ENCODE measurements at regions not wholly inside any gene's neighbourhood (a gene's known extent, or its start where the extent isn't known, plus 50 kb on each side); places are given as distances from the start of the nearest gene placed in this dataset.

DNA sequence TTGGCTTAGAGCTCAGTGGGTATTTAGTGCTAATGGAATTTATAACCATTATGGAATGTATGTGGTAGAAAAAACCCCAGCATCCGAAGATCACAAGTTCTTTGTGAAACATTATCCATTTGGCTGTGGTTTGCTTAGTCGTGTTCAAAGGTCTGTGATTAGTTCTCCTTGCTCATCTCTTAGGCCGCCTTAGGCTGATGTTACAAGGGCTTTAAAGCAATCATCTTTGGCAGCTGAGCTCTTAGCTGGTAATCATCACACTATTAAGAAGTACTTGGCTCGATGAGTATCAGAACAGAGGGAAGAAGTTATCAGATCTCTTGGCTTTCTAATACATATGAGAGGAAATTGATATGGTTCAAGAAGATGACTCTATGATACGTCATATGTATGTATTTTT lies 124.1 kb upstream of the E2F7 start:
- ChIA-PET POLR2A (interaction anchor here (0.7 kb wide), 1 partner anchor 304 kb away, joined by 3 read pairs; no protein-coding TSS in a partner anchor), CTCF (interaction anchor here (0.6 kb wide), 1 partner anchor 985 kb away, joined by 3 read pairs; no protein-coding TSS in a partner anchor)
- Mint-ChIP-seq H3K9me3 (ENCODE audit: unreplicated experiment) (peaks cover 7% of the 10 kb centered on the region), H3K4me1 (ENCODE audit: insufficient read depth, unreplicated experiment) (peaks cover 20% of the 10 kb centered on the region), H3K27ac (ENCODE audit: low read depth, unreplicated experiment) (peak overlapping the region; percentile 18), H3K4me3 (ENCODE audit: unreplicated experiment) (no peak overlapping the region), H3K27me3 (ENCODE audit: insufficient read depth, unreplicated experiment) (no peaks in the 10 kb centered on the region), H3K36me3 (ENCODE audit: insufficient read depth, unreplicated experiment) (no peaks in the 10 kb centered on the region)
- intact Hi-C loops (cut with micrococcal nuclease): no loop called here
- no TSS peak for BruUV-seq (replicated peaks)
- DNase-seq (ENCODE audit: unreplicated experiment): peak; percentile 8
- TF ChIP-seq, protein P1, sequence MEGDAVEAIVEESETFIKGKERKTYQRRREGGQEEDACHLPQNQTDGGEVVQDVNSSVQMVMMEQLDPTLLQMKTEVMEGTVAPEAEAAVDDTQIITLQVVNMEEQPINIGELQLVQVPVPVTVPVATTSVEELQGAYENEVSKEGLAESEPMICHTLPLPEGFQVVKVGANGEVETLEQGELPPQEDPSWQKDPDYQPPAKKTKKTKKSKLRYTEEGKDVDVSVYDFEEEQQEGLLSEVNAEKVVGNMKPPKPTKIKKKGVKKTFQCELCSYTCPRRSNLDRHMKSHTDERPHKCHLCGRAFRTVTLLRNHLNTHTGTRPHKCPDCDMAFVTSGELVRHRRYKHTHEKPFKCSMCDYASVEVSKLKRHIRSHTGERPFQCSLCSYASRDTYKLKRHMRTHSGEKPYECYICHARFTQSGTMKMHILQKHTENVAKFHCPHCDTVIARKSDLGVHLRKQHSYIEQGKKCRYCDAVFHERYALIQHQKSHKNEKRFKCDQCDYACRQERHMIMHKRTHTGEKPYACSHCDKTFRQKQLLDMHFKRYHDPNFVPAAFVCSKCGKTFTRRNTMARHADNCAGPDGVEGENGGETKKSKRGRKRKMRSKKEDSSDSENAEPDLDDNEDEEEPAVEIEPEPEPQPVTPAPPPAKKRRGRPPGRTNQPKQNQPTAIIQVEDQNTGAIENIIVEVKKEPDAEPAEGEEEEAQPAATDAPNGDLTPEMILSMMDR (IDR thresholded peaks at IDR 0.05; ENCODE audit: unreplicated experiment): no peak

DNA sequence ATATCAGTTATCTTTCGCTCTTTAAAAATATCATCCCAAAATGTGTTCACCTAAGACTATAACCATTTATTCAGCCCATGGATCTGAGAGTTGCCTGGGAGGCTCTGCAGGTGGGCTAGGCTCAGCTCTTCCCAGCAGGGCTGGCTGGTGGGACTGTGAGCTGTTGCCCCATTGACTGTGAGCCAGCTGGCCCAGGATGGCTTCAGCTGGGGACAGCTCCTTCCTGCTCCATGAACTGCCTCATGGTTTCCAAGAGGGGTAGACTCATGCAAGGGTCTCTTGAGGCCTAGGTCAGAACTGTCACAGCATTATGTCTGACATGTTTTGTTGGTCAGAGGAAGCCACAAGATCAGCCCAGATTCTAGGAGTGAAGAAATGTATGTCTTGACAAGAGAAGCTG lies 114.1 kb upstream of the E2F7 start:
- DNase-seq (ENCODE audit: unreplicated experiment): no peak
- no TSS peak for BruUV-seq (replicated peaks)
- H3K27me3 Mint-ChIP-seq (ENCODE audit: insufficient read depth, unreplicated experiment): no peaks in the 10 kb centered on the region
- H3K4me3 Mint-ChIP-seq (ENCODE audit: unreplicated experiment): no peak overlapping the region
- TF ChIP-seq, protein P1 (IDR thresholded peaks at IDR 0.05; ENCODE audit: unreplicated experiment): no peak
- H3K4me1 Mint-ChIP-seq (ENCODE audit: insufficient read depth, unreplicated experiment): no peaks in the 10 kb centered on the region
- ChIA-PET CTCF (no interaction called here), POLR2A (interaction anchor here (0.6 kb wide), 1 partner anchor 40 kb away, joined by 3 read pairs; no protein-coding TSS in a partner anchor)
- intact Hi-C loops (cut with micrococcal nuclease): no loop called here
- H3K9me3 Mint-ChIP-seq (ENCODE audit: unreplicated experiment): no peaks in the 10 kb centered on the region
- H3K36me3 Mint-ChIP-seq (ENCODE audit: insufficient read depth, unreplicated experiment): no peaks in the 10 kb centered on the region
- H3K27ac Mint-ChIP-seq (ENCODE audit: low read depth, unreplicated experiment): no peak overlapping the region

DNA sequence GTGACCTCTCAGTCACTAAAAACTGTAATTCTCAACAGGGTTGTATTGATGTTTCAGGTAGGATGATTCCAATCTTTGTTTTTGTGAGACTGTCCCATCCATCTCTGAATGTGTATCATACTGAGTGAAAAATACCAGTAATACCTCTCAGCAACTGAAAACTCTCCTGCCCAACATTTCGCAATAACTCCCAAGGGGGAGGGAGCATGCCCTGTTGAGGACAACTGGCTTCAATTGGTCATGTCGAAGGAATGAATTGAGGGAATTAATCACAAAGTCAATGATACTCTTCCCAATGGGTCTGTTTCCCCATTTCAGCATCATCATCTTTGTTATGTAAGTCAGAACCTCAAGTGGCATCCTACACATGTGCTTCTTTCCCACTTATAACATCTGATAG lies 102.4 kb upstream of the E2F7 start:
- ChIA-PET POLR2A (no interaction called here), CTCF (no interaction called here)
- BruUV-seq (replicated peaks): no TSS peak
- no peaks in the 10 kb centered on the region for H3K36me3 Mint-ChIP-seq (ENCODE audit: insufficient read depth, unreplicated experiment)
- H3K9me3 Mint-ChIP-seq (ENCODE audit: unreplicated experiment): no peaks in the 10 kb centered on the region
- H3K27me3 Mint-ChIP-seq (ENCODE audit: insufficient read depth, unreplicated experiment): no peaks in the 10 kb centered on the region
- no peak for DNase-seq (ENCODE audit: unreplicated experiment)
- no peak overlapping the region for H3K4me3 Mint-ChIP-seq (ENCODE audit: unreplicated experiment)
- H3K27ac Mint-ChIP-seq (ENCODE audit: low read depth, unreplicated experiment): no peak overlapping the region
- intact Hi-C loops (cut with micrococcal nuclease): no loop called here
- TF ChIP-seq, protein P1 (IDR thresholded peaks at IDR 0.05; ENCODE audit: unreplicated experiment): no peak
- H3K4me1 Mint-ChIP-seq (ENCODE audit: insufficient read depth, unreplicated experiment): no peaks in the 10 kb centered on the region

DNA sequence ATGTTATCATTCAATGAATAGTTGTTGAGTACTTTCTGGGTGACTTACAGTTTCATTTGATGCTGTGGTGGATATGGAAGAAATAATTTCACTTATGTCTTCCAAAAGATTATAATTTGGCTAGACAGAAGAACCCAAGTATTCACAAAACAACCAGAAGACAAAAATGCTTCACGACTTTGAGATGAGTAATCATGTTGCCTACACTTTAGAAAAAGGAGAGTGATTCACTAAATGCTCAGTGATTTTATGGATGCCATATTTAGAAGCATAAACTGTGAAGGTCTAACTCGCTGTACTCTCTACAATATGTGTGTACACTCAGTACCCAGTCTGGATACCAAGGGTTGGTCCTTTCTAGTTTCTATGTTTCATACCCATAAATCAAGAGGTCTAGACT lies 101.3 kb upstream of the E2F7 start:
- Mint-ChIP-seq H3K36me3 (ENCODE audit: insufficient read depth, unreplicated experiment) (no peaks in the 10 kb centered on the region), H3K27me3 (ENCODE audit: insufficient read depth, unreplicated experiment) (no peaks in the 10 kb centered on the region), H3K27ac (ENCODE audit: low read depth, unreplicated experiment) (no peak overlapping the region), H3K4me1 (ENCODE audit: insufficient read depth, unreplicated experiment) (no peaks in the 10 kb centered on the region), H3K9me3 (ENCODE audit: unreplicated experiment) (no peaks in the 10 kb centered on the region), H3K4me3 (ENCODE audit: unreplicated experiment) (no peak overlapping the region)
- DNase-seq (ENCODE audit: unreplicated experiment): no peak
- ChIA-PET POLR2A (no interaction called here), CTCF (no interaction called here)
- intact Hi-C loops (cut with micrococcal nuclease): no loop called here
- no TSS peak for BruUV-seq (replicated peaks)
- TF ChIP-seq, protein P1 (IDR thresholded peaks at IDR 0.05; ENCODE audit: unreplicated experiment): no peak
